Fibroblast of skin of back (primary cell): ENCODE measurements at regions not wholly inside any gene's neighbourhood (a gene's known extent, or its start where the extent isn't known, plus 50 kb on each side); places are given as distances from the start of the nearest gene placed in this dataset.

Source experiments
- DNase-seq: peaks from one replicate; pipeline ENCODE4 v3.0.0-alpha.2; 2013

GRCh38 chr16:85429776-85430522 is 183.2 kb upstream of the GSE1 start:
- DNase-seq: no peak

DNA sequence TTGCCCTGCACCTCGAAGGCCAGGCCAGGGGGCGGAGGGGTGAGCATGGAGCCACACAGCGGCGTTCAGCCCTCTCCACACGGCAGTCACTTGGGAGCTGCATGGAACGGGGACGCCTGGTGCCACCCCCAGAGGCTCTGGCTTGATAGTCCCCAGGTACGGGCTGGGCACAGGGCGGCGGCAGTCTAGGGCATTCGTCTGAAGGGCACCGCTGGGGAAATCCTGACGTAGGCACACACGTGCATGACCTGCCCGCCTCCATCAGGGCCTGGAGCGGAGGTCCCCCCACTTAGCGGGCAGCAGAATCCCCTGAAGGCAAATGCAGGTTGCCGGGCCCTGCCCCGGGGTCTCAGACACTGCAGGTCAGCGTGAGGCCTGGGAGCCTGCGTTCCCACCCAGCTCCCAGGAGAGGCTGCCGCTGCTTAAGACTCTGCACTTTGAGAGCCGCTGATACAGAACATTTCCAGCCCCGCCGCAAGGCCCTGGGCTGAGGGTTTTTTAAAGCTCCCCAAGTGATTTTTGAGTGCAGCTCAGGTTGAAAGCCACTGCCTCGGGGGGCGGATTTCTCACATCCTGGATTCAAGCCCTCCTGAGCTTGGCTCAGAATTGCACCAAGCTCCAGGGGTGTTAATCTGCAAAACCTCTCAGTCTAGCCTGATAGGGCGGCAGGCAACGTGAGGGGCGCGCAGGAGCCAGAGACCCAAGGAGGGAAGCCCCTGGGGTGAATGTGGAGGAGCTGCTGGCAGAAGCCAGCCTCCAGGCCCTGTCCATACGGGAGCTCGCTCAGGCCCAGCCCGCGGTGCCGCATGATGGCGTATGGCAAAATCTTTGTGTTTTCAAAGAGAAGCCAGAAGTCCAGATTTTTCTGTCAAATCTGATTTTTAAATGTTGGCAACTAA is 182.3 kb upstream of the GSE1 start:
- DNase-seq: no peak

DNA sequence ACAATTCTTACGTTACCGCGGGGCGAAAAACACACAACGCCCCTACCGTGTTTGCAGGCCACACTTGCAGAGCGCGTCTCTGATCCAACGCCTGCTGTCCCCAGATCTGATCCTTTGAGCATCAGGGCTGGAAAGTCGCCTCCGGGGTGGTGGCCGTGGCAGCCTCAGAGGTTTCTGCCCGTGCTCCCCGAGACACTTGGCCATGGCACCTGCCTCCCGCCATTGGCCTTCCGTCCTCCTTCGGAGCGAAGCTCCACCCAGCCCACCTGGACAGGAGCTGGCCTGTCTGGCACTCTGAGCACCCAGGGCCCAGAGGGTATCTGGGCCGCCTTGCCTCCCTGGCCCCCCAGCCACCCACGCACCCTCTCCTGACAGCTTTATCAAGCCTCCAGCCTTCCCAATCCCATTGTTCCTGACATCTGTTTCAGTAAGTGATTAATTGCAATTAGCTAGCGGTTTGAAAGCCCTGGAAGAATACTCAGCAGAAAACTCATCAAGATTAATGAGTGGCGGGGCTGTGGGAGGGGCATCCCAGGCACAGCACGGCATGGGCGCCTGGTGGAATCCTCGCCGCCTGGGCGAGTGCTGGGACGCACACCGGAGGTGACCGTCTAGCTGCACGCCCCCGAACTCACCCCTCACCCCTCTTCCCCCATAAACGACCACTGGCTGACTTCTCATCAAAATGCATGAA is 181.5 kb upstream of the GSE1 start:
- DNase-seq: no peak

- no peak for DNase-seq
Measured at GRCh38 chr16:85432606-85433005, 180.5 kb upstream of the GSE1 start.

- DNase-seq: no peak
Measured at GRCh38 chr16:85433477-85433876, 179.6 kb upstream of the GSE1 start.

DNA sequence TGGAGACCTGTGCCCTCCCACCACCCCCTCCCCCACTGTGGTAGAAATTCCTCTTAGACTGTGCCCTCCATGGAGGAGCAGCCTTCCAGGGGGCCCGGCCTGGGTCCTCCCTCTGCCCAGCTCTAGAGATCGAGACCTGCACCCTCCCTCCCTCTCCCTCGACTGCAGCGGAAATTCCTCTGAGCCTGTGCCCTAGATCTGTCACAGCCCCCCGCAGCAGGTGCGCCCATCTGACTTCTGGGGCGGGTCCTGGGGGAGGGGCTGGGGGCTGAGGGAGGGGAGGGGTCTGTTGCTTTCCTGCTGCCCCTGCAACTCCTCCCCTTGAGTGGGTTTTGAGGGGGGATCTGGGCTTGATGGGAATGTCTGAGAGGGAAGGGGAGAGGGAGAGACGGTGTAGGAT is 177.8 kb upstream of the GSE1 start:
- no peak for DNase-seq

- no peak for DNase-seq
Measured at GRCh38 chr16:85435700-85436099, 177.4 kb upstream of the GSE1 start.

DNA sequence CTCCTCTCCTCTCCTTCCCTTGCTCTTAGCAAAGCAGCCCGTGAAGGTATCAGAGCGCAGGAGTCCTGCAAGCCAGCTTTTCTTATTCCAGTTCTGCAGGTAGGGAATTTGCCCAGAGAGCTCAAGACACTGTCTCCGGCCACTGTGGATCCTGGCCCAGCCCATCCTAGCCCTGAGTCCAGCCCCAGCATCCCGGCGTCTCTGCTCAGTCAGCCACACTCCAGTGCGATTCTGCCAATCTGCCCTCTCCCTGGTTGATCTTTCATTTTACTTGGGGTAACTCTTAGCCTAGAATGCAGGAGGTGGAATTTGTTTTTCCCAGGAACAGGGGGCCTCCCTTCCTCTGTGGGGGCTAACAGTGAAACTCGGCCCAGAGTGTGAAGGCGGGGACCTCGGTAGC is 176.9 kb upstream of the GSE1 start:
- DNase-seq: no peak

DNA sequence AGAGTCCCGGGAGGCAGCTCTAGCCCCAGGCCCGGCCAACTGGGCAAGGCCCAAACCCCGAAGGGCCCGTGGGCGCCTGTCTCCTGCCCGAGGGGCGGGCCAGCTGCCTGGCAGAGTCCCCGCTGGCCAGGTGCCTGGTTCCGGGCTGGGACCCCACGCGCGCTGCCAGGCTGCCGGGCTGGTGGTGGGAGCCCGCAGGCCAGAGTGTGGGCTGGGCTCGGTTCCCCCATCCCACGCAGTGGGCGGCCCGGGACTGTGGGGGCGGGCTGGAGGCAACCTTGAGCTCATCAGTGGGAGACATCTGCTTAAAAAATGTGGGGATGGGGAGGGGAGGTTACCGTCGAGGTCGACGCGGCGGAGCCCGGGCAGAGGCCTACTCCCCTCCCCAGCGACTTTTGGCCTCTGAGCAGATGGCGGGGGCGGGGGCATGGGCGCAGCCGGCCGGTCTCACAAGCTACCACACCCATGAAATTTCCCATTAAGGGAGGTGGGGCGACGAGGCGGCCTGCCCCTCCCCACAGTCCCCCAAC is 176.4 kb upstream of the GSE1 start:
- no peak for DNase-seq

DNA sequence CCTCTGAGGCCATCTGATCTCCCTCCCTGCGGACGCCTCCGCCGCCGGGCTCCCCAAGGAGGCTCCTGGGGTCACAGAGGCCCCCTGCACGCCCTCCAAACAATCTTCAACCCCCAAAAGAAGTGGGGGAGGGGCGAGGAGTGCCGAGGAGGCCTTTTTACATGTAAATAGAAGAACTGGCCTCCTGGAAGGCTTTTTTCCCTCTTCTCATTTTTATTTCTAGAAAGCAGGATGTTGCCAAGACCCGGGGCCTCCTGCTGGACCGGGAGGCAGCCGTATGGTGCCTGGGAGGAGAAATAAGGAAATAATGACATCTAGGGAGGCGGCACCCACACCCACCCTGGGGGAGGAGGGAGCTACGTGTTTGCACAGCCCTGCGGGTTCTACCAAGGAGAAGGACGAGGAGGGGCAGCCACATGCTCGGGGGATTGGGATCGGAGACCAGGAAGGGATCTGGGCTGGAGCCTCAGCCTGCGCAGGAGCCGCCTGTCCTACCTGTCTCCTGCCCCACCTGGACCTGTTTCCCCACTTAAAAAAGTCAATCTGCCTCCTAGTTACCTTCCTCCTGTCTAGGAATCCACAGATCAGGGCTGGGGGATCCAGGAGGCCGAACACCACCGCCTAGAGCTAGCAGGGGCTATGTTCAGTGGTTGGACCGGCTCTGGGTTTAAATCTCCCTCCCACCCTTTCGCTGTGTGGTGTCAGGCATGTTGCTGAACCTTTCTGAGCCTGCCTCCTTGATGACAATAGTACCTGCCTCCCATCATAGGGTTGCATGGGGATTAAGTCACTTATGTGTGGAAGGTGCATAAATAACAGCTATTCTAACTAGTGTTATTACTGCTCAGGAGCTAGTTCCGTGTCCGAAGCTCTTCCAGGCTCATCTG is 175.7 kb upstream of the GSE1 start:
- DNase-seq: peak; percentile 49

GRCh38 chr16:85438981-85439685 is 174.0 kb upstream of the GSE1 start:
- DNase-seq: no peak

DNA sequence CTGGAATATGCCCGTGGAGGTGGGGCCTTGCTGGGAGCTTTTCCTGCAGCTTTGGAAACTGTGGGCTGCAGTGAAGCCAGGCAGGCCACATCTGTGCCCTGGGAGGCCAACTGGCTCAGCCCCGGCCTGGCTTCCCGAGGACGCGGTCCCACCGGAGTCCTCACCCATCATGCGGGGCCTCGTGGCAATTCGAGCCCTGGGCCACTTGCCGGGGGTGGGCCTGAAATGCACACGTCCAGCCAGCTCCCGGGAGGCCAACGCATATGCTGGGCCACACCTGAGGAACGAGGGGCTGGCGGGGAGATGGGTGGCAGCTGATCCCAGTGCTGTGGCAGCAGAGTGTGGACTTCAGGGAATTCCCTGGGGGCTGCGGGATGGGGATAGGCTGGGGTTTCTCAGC is 172.4 kb upstream of the GSE1 start:
- DNase-seq: no peak

DNA sequence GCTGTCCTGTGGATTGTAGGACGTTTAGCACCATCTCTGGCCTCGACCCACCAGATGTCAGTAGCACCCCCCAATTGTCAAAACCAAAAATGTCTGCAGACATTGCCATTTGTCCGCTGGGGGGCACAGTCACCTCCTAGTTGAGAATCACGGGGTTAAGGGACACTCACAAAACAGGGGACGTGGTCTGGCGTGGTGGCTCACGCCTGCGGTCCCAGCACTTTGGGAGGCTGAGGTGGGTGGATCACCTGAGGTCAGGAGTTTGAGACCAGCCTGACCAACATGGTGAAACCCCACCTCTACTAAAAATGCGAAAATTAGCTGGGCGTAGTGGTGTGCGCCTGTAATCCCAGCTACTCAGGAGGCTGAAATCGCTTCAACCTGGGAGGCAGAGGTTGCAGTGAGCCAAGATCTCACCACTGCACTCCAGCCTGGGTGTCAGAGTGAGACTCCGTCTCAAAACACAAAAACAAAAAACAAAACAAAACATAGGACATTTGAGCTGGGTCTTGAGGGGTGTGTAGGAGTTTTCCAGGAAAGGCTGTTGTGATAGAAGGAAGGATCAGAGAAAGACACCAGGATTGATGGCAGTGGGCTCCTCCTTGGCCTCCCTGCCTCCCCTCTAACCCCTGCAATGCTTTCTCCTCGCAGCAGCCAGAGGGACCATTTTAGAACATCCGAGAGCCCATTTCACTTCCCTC is 171.8 kb upstream of the GSE1 start:
- no peak for DNase-seq

- DNase-seq: no peak
Measured at GRCh38 chr16:85441890-85442670, 171.0 kb upstream of the GSE1 start.

- no peak for DNase-seq
Measured at GRCh38 chr16:85443116-85443515, 170.0 kb upstream of the GSE1 start.

GRCh38 chr16:85443531-85443930 is 169.6 kb upstream of the GSE1 start:
- no peak for DNase-seq

DNA sequence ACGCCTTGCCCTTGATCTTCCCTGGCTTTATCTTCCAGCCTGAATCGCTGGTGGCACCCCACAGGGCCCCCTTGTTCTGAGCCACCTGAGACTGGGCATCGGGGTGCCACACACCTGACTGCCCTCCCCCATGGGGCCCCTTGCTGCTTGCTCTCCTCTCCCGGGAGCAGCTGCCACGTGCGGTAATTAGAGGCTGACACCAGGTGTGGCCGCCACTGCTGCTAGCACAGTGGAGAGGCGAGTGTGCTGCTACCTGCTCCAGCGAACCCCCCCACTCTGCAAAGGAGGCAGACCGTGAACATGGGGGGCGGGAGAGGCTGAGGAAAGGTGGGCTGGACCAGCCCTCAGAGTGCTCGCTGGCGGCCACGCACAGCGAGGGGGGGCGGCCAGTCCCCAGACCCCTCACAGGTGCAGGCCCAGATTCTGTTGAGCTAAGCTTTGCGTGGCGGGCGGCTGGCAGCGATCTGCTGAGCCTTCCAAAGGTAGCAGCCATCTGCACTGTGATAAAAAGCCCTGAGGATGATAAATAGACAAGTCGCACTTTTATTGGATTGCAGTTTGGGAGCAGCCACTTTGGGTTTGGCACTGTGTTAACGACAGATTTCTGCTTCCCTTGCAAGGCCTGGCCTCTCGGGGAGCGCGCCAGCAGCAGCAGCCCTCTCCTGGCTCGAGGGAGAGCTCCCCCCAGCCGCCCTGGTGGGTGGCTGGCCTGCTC is 167.9 kb upstream of the GSE1 start:
- no peak for DNase-seq

DNA sequence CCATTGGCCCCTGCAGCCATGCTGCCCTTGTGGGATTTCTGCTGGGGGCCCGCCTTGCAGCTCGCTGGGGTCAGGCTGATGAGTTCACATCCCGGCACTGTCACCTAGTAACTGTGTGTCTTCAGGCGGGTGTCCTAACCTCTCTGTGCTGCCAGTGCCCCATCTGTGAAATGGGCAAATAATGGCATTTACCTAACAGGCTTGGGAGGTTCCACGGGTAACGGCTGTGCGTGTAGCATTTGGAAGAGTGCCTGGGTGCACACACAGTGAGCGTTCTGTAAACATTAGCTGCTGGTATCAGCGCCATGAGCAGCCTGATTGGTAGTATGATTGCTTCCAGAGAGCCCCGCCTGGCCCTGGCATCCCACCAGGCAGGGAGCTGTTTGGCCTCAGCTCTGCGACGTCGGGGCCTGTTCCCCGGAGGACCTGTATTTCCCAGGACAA is 167.3 kb upstream of the GSE1 start:
- no peak for DNase-seq
